IgD-negative memory B cell (primary cell): ENCODE measurements at regions not wholly inside any gene's neighbourhood (a gene's known extent, or its start where the extent isn't known, plus 50 kb on each side); places are given as distances from the start of the nearest gene placed in this dataset.

Experiments
- H3K27ac Mint-ChIP-seq, 3 donors: one replicate each; pipeline ENCODE4 v1.8.0; 2020 to 2022; ENCODE audit warnings: mild to moderate bottlenecking in 3 of 3, mixed read lengths in 3 of 3, moderate library complexity in 1 of 3
- H3K27me3 Mint-ChIP-seq: one replicate; pipeline ENCODE4 v1.8.0; 2021; ENCODE audit warnings: mixed read lengths
- H3K36me3 Mint-ChIP-seq: one replicate; pipeline ENCODE4 v1.8.0; 2020; ENCODE audit warnings: mild to moderate bottlenecking, mixed read lengths
- H3K4me1 Mint-ChIP-seq, 3 donors: one replicate each; pipeline ENCODE4 v1.8.0; 2020 to 2022; ENCODE audit warnings: mixed read lengths in 3 of 3, mild to moderate bottlenecking in 1 of 3
- H3K4me3 Mint-ChIP-seq, 4 donors: one replicate each; pipeline ENCODE4 v1.8.0; 2020 to 2022; ENCODE audit warnings: mild to moderate bottlenecking in 4 of 4, mixed read lengths in 4 of 4, moderate library complexity in 3 of 4
- H3K9me3 Mint-ChIP-seq, 3 donors: one replicate each; pipeline ENCODE4 v1.8.0; 2020 to 2021; ENCODE audit warnings: mixed read lengths in 3 of 3, mild to moderate bottlenecking in 1 of 3

GRCh38 chr21:39037807-39038405, 145.3 kb downstream of the PSMG1 start:
- Mint-ChIP-seq H3K27ac (no peak overlapping the region), H3K27me3 (peaks cover 7% of the 10 kb centered on the region), H3K36me3 (peaks cover 2% of the 10 kb centered on the region), H3K9me3 (peaks cover 0 to 6% (median 0%) of the 10 kb centered on the region in 3 donors), H3K4me3 (no peak overlapping the region), H3K4me1 (peaks cover 0 to 4% (median 3%) of the 10 kb centered on the region in 3 donors)

DNA sequence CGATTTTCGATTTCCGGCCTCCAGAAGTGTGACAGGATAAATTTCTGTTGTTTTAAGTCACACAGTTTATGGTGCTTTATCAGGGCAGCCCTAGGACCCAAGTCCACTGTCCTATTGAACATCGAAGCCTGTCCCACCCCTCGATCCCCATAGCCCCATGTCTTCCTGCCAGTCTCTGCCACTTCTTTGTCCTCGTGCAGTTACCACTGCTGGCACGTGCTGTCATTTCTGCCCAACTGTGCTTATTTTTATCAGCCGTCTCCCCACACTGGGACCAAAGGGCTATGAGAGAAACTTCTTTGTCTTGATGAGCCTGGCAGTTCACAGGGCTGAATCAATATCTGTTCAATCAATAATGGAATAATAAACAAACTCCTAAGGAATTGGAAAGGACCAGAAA, 146.7 kb downstream of the PSMG1 start:
- Mint-ChIP-seq H3K4me1 (peaks cover 0 to 4% (median 3%) of the 10 kb centered on the region in 3 donors), H3K9me3 (peaks cover 0 to 5% (median 0%) of the 10 kb centered on the region in 3 donors), H3K36me3 (peaks cover 2% of the 10 kb centered on the region), H3K27me3 (peaks cover 9% of the 10 kb centered on the region), H3K27ac (no peak overlapping the region), H3K4me3 (no peak overlapping the region)

DNA sequence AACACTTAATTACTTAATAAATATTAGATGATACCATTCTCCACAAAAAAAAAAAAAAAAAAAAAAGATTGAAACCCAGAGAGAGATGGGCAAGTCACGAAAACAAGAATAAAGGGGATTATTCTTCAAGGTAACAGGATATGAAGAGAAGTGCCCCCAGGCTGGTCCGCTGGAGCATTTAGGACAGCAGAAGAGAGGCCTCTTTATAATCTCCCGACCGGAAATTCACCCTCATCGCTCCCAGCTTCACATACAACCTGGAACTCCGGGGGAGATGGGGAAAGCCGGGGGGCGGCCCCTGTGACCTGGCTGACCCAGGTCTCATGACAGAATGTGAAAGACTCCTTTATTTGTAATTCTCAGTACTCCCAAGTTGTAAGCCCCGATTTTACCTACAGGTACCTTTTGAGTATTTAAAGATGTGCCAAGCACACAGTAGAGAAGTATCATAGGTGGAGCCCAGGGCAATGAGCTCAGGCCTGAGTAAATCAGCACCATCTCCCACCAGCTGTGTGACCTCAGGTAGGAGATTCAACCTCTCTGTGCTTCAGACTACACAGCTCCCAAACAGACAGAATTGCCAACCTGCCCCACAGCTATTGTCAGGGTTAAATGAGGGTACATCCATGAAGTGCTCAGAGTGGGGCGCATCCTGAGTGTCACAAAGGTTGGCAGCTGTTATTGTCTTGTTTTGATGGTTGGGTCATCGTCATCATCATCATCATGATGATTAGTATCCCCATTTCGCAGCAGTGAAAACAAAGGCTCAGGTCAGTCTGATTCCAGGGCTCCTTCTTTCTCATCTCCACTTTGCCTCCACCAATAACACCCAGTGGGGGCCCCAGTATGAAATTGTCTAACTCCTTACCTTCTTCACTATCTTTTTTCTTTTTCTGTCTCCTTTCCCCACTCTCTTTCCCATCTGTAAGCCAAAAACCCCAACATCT, 148.4 kb downstream of the PSMG1 start:
- Mint-ChIP-seq H3K9me3 (peaks cover 0 to 5% (median 0%) of the 10 kb centered on the region in 3 donors), H3K27ac (no peak overlapping the region), H3K4me3 (no peak overlapping the region), H3K27me3 (peaks cover 15% of the 10 kb centered on the region), H3K36me3 (peaks cover 2% of the 10 kb centered on the region), H3K4me1 (peaks cover 0 to 2% (median 0%) of the 10 kb centered on the region in 3 donors)

DNA sequence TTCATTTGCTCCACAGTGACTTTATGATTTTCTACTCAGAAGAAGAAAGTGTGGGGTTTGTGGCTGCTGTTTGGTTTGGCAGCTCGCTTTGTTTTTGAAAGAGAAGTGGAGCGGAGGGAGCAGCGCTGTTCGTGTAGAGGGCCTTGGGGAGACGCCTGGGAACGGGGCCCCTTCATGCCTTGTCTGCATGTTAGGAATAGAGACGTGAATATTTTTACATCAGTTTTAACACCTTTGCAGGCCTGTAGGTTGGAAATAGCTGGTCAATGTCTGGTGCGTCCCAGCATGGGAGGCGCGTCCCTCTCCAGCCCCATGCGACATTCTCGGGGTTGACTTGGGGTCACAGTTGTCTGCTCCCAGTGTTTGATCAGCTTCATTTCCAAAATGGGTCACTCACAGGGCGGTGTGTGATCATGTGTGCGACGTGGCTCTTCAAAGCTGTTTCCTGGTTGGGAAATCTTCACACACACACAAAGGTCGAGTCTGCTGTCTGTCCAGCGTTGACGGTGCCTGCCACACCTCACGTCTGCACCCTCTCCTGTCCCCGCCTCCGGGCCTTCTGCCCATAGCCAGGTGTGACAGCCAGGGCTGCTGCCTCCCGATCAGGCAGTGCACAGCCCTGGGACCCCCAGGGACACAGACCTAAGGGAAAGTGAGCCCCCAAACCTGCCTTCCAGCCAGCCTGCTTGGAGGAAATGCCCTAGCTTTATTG, 149.2 kb downstream of the PSMG1 start:
- peaks cover 0 to 5% (median 0%) of the 10 kb centered on the region in 3 donors for H3K9me3 Mint-ChIP-seq
- H3K27me3 Mint-ChIP-seq = peaks cover 15% of the 10 kb centered on the region
- peaks cover 0 to 2% (median 0%) of the 10 kb centered on the region in 3 donors for H3K4me1 Mint-ChIP-seq
- peaks cover 2% of the 10 kb centered on the region for H3K36me3 Mint-ChIP-seq
- H3K4me3 Mint-ChIP-seq = no peak overlapping the region
- no peak overlapping the region for H3K27ac Mint-ChIP-seq

GRCh38 chr21:39029900-39030884, 153.1 kb downstream of the PSMG1 start:
- H3K4me1 Mint-ChIP-seq = peaks cover 0 to 2% (median 0%) of the 10 kb centered on the region in 3 donors

DNA sequence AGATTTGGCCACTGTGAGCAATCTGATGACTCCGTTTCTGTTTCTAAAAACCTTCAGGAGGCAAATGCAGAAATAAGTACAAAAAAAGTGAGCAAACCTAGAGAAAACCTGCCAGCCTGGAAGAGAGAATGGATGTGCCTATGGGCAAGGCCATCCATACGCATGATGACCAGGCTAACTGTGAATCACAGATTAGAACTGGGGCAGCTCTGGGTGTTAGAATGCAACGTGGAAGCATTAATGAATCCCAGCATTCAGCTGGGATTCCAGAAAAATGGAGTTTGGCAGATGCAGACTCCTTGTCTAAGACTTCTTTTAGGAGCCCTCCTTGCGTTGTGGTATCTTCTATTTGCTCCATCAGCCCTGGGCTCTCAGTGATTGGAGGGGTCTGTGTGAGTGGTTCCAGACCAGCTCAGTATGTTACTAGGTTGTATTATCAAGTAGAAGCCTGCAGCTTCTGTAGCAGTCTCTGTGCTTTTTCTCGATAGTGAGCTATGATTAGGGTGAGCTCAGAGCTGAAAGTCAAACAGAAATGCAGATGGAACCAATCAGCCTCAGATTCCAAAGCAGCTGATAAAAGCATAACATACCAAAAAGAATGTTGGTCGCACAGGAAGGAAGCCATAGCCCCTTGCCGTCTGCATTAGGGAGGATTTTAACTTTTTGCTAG, 154.0 kb downstream of the PSMG1 start:
- Mint-ChIP-seq H3K4me1 (peaks cover 0 to under 1% (median 0%) of the 10 kb centered on the region in 3 donors), H3K4me3 (no peak overlapping the region), H3K27ac (no peak overlapping the region), H3K9me3 (peaks cover 4 to 11% (median 4%) of the 10 kb centered on the region in 3 donors), H3K36me3 (no peaks in the 10 kb centered on the region), H3K27me3 (peaks cover 11% of the 10 kb centered on the region)

More at GRCh38 chr21:39029900-39030884, 153.1 kb downstream of the PSMG1 start:
- Mint-ChIP-seq H3K9me3 (peaks cover 3 to 11% (median 4%) of the 10 kb centered on the region in 3 donors), H3K27ac (no peak overlapping the region), H3K36me3 (no peaks in the 10 kb centered on the region), H3K27me3 (peaks cover 11% of the 10 kb centered on the region), H3K4me3 (no peak overlapping the region)

- peaks cover 4 to 12% (median 4%) of the 10 kb centered on the region in 3 donors for H3K9me3 Mint-ChIP-seq
- H3K27ac Mint-ChIP-seq = no peak overlapping the region
- H3K4me3 Mint-ChIP-seq = no peak overlapping the region
- peaks cover 17% of the 10 kb centered on the region for H3K27me3 Mint-ChIP-seq
- no peaks in the 10 kb centered on the region for H3K36me3 Mint-ChIP-seq
- peaks cover 0 to 2% (median 0%) of the 10 kb centered on the region in 3 donors for H3K4me1 Mint-ChIP-seq
Observed at GRCh38 chr21:39025198-39025597, 158.1 kb downstream of the PSMG1 start.

- peaks cover 0 to 2% (median 0%) of the 10 kb centered on the region in 3 donors for H3K4me1 Mint-ChIP-seq
- H3K9me3 Mint-ChIP-seq = peaks cover 4 to 12% (median 4%) of the 10 kb centered on the region in 3 donors
- H3K27me3 Mint-ChIP-seq = peaks cover 23% of the 10 kb centered on the region
- no peaks in the 10 kb centered on the region for H3K36me3 Mint-ChIP-seq
- H3K27ac Mint-ChIP-seq = no peak overlapping the region
- no peak overlapping the region for H3K4me3 Mint-ChIP-seq
Observed at GRCh38 chr21:39024538-39024937, 158.7 kb downstream of the PSMG1 start.

DNA sequence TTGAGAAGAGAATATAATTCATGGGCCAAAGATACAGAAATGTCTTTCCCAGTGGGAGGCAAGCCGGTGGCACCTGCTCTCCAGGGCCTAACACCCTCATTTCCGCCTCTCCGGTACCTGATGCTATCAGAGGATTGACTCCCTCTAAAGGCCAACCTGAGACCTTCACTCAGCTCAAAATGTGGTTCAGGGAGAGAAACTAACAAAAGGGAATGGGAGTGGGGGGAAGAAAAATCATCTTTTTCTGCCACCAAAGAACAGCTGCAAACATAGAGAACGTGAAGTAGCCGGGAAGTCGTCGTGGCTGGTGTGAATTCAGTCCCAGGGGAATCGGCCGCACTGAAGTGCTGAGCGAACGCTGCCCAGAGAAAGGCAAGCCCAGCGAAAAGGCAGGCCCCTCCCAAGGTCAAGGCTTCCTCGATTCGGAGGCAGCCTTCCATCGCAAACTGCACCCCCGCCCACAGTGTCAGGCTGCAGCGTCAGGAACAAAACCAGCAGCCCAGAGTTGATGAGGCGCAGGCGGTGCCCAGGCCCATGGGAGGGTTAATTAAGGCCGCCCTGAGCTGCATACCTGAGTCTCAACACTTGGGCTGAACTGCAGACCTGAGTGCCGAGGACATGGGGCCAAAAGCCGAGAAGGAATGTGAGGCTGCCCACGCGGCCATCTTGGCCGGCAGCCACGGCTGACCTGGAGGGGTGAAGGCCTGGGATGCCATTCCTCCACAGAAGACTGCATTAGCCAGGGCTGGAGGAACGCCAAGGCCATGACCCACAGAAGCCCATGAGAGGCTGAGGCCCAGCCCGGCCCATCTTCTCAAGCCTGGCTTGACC, 160.2 kb downstream of the PSMG1 start:
- Mint-ChIP-seq H3K9me3 (peaks cover 4 to 12% (median 4%) of the 10 kb centered on the region in 3 donors), H3K27ac (no peak overlapping the region), H3K4me1 (peaks cover 0 to 2% (median 0%) of the 10 kb centered on the region in 3 donors), H3K36me3 (no peaks in the 10 kb centered on the region), H3K4me3 (no peak overlapping the region), H3K27me3 (peaks cover 26% of the 10 kb centered on the region)

- H3K4me1 Mint-ChIP-seq = peaks cover 1 to 2% (median 1%) of the 10 kb centered on the region in 3 donors
- H3K9me3 Mint-ChIP-seq = peaks cover 1 to 8% (median 4%) of the 10 kb centered on the region in 3 donors
- H3K4me3 Mint-ChIP-seq = no peak overlapping the region
- peaks cover 26% of the 10 kb centered on the region for H3K27me3 Mint-ChIP-seq
- H3K27ac Mint-ChIP-seq = no peak overlapping the region
- H3K36me3 Mint-ChIP-seq = no peaks in the 10 kb centered on the region
Observed at GRCh38 chr21:39022466-39022862, 160.8 kb downstream of the PSMG1 start.

DNA sequence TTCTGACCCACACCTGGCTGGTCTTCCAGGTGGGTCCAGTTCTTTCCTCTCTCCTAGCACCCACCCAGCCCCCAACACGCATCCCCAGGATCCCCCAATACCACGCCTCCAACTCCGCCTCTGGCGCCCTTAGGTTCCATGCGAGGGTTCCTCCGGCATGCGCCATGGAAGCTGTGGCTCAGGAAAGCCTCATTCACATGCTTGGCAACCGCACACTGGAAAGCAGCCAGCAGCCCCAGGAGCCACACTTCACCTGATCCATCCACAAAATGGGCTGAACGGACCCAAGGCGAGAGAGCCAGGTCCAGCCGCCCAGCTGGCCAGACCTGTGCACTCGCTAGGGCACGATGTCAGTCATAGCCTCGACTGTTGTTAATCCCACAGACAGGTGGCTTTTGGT, 161.2 kb downstream of the PSMG1 start:
- peaks cover 5 to 6% (median 6%) of the 10 kb centered on the region in 3 donors for H3K4me1 Mint-ChIP-seq
- peaks cover 24% of the 10 kb centered on the region for H3K27me3 Mint-ChIP-seq
- no peak overlapping the region for H3K27ac Mint-ChIP-seq
- no peak overlapping the region for H3K4me3 Mint-ChIP-seq
- peaks cover 1 to 6% (median 4%) of the 10 kb centered on the region in 3 donors for H3K9me3 Mint-ChIP-seq
- H3K36me3 Mint-ChIP-seq = no peaks in the 10 kb centered on the region

GRCh38 chr21:39021478-39021832, 161.8 kb downstream of the PSMG1 start:
- peaks cover 24% of the 10 kb centered on the region for H3K27me3 Mint-ChIP-seq
- H3K27ac Mint-ChIP-seq = no peak overlapping the region
- H3K4me1 Mint-ChIP-seq = peaks cover 10 to 11% (median 10%) of the 10 kb centered on the region in 3 donors
- H3K4me3 Mint-ChIP-seq = no peak overlapping the region
- peaks cover 1 to 4% (median 4%) of the 10 kb centered on the region in 3 donors for H3K9me3 Mint-ChIP-seq
- H3K36me3 Mint-ChIP-seq = no peaks in the 10 kb centered on the region
